ENCODE measurements at regions not wholly inside any gene's neighbourhood (a gene's known extent, or its start where the extent isn't known, plus 50 kb on each side); places are given as distances from the start of the nearest gene placed in this dataset.

DNA sequence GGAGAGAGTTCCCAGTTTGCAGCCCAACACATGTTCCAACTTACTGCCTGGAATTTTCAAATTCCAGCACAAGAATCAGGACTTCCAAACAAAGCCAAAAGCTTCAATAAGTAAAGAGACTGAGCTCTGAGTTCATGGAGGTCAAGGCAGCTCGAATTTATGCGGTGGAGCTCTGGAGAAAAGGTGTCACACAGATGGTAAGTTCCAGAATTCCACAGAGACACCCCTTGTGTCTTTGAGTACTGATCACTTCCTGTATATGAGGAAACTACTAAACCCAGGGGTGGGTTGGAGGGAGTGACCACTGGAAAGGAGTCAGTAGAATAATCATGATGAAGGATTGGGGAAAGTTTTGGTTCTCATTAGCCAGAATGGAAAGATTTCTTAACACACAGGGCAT is 118.5 kb upstream of the GUCY1A1 start:
- CTCF ChIA-PET = no interaction called here

GRCh38 chr4:155546451-155546850 is 120.2 kb upstream of the GUCY1A1 start:
- no peak for DNase-seq
- Mint-ChIP-seq H3K36me3 (no peaks in the 10 kb centered on the region), H3K27ac (no peak overlapping the region), H3K4me3 (no peak overlapping the region), H3K27me3 (no peaks in the 10 kb centered on the region), H3K4me1 (no peaks in the 10 kb centered on the region), H3K9me3 (no peaks in the 10 kb centered on the region)
- CTCF ChIA-PET = no interaction called here

More for the DNA sequence above, 118.5 kb upstream of the GUCY1A1 start:
- Mint-ChIP-seq H3K4me1 (no peaks in the 10 kb centered on the region), H3K27me3 (no peaks in the 10 kb centered on the region), H3K27ac (no peak overlapping the region), H3K9me3 (no peaks in the 10 kb centered on the region), H3K4me3 (no peak overlapping the region), H3K36me3 (no peaks in the 10 kb centered on the region)
- no peak for DNase-seq

- Mint-ChIP-seq H3K27me3 (no peaks in the 10 kb centered on the region), H3K36me3 (no peaks in the 10 kb centered on the region), H3K9me3 (no peaks in the 10 kb centered on the region), H3K4me1 (no peaks in the 10 kb centered on the region), H3K4me3 (no peak overlapping the region), H3K27ac (no peak overlapping the region)
- CTCF ChIA-PET = no interaction called here
- no peak for DNase-seq
Measured at GRCh38 chr4:155545456-155545855, 121.2 kb upstream of the GUCY1A1 start.

DNA sequence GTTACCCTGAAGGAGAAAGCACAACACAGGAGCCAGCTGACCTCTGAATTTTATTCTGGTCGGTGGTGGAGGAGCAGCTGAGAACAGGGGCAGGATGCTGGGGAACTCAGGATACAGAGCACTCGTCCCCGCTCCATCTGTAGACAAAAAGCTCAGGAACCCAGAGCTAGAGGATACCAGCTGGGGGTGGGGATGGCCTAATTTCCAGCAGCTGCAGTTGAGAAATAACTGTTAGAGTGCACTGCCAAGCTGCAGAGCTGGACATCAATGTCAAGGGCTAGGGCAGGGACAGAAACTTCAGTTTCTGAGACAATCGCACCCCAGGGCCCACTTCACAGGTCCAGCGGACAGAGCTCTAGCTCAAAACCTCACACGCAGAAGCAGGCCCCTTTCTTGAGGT is 122.1 kb upstream of the GUCY1A1 start:
- Mint-ChIP-seq H3K36me3 (no peaks in the 10 kb centered on the region), H3K27me3 (no peaks in the 10 kb centered on the region), H3K4me3 (no peak overlapping the region), H3K27ac (no peak overlapping the region), H3K4me1 (no peaks in the 10 kb centered on the region), H3K9me3 (no peaks in the 10 kb centered on the region)
- CTCF ChIA-PET = no interaction called here
- DNase-seq = no peak

DNA sequence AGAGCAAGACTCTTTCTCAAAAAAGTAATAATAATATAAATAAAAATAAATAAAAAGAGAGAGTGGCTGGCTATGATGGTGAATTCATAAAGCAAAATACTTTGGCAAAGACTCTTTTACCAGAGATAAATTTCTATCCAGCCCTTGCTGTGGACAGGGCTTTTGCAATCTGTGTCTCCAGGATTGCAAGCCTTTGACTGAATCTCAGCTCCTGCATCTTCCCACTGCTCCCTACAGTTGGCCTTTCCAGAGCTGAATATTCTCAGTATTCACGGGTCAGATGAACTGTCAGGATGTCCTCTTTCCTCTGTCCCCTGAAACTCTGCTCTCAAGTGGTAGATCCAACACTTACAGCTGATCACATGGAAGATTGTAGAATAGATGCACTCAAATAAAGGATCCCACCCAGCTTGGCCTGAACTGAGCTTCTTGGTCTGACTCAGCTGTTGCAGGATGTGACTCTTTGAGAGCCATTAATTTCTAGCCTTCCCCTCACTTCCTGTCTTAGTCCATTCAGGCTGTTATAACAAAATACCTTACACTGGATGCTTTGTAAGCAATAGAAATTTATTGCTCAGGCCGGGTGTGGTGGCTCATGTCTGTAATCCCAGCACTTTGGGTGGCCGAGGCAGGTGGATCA is 123.4 kb upstream of the GUCY1A1 start:
- Mint-ChIP-seq H3K9me3 (no peaks in the 10 kb centered on the region), H3K4me1 (no peaks in the 10 kb centered on the region), H3K27me3 (no peaks in the 10 kb centered on the region), H3K27ac (no peak overlapping the region), H3K36me3 (no peaks in the 10 kb centered on the region), H3K4me3 (no peak overlapping the region)
- DNase-seq = no peak
- CTCF ChIA-PET = no interaction called here

GRCh38 chr4:155542415-155542814 is 124.2 kb upstream of the GUCY1A1 start:
- Mint-ChIP-seq H3K36me3 (no peaks in the 10 kb centered on the region), H3K9me3 (no peaks in the 10 kb centered on the region), H3K27me3 (no peaks in the 10 kb centered on the region), H3K4me1 (no peaks in the 10 kb centered on the region), H3K4me3 (no peak overlapping the region), H3K27ac (no peak overlapping the region)
- DNase-seq = no peak
- CTCF ChIA-PET = interaction anchor here (0.6 kb wide), 1 partner anchor 95 kb away, joined by 3 read pairs; no protein-coding TSS in a partner anchor

- Mint-ChIP-seq H3K36me3 (no peaks in the 10 kb centered on the region), H3K27ac (no peak overlapping the region), H3K4me1 (no peaks in the 10 kb centered on the region), H3K27me3 (no peaks in the 10 kb centered on the region), H3K9me3 (no peaks in the 10 kb centered on the region), H3K4me3 (no peak overlapping the region)
- CTCF ChIA-PET = no interaction called here
- DNase-seq = no peak
Measured at GRCh38 chr4:155541716-155542115, 124.9 kb upstream of the GUCY1A1 start.

- Mint-ChIP-seq H3K9me3 (no peaks in the 10 kb centered on the region), H3K27me3 (no peaks in the 10 kb centered on the region), H3K27ac (no peak overlapping the region), H3K36me3 (no peaks in the 10 kb centered on the region), H3K4me1 (no peaks in the 10 kb centered on the region), H3K4me3 (no peak overlapping the region)
- DNase-seq = no peak
- CTCF ChIA-PET = no interaction called here
Measured at GRCh38 chr4:155540698-155541097, 126.0 kb upstream of the GUCY1A1 start.

DNA sequence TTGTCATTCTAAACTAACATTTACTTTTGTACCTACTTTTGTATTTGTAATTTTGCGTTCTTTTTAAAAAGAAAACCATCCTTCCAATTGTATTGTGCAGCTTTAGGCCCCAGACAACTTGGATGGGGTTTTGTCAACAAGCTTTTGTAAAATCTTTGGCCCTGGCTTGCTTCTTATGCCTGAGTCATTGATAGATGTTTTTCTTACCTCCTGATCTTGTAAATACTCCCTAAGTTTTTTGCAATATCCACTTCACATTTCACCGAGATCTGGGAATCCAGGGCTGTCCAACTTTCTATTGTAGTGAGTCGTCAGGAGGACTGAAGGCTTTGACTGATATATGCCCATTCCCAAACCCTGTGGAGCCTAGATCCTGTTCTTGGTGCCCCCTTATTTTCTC is 126.9 kb upstream of the GUCY1A1 start:
- Mint-ChIP-seq H3K4me3 (no peak overlapping the region), H3K9me3 (no peaks in the 10 kb centered on the region), H3K4me1 (no peaks in the 10 kb centered on the region), H3K27me3 (no peaks in the 10 kb centered on the region), H3K27ac (no peak overlapping the region), H3K36me3 (no peaks in the 10 kb centered on the region)
- no peak for DNase-seq
- CTCF ChIA-PET = no interaction called here

DNA sequence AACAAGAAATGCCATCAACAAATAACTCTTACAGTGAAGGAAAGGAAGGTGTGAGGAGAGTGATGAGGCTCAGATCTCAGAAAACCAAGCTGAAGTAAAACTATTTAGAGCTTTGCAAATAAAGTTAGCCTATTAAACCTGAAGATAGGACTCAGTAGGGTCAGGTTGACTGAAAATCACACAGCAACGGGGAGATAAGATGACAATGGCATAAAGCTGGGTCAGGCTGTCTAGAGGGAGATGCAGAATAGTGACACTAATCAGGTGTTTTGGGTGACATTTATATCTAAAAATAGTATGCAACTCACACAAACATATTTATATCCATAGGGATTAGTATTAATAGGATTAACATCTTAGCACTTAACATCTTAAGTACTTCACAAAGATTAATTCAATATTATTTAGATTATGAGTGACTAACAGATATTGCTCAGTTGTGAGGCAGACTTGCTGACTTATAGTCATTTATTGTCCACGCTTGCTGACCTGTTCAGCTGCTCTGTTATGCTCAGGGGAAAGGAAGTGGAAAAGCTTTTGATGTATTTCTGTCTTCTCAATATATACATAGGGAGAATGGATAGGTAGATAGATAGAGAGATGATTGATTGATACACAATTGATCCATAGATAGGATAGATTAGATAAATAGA is 130.7 kb upstream of the GUCY1A1 start:
- no peaks in the 10 kb centered on the region for H3K36me3 Mint-ChIP-seq
- DNase-seq = no peak
- no peaks in the 10 kb centered on the region for H3K27me3 Mint-ChIP-seq
- H3K4me1 Mint-ChIP-seq = no peaks in the 10 kb centered on the region
- no peaks in the 10 kb centered on the region for H3K9me3 Mint-ChIP-seq
- H3K4me3 Mint-ChIP-seq = no peak overlapping the region
- no peak overlapping the region for H3K27ac Mint-ChIP-seq
- CTCF ChIA-PET = no interaction called here

DNA sequence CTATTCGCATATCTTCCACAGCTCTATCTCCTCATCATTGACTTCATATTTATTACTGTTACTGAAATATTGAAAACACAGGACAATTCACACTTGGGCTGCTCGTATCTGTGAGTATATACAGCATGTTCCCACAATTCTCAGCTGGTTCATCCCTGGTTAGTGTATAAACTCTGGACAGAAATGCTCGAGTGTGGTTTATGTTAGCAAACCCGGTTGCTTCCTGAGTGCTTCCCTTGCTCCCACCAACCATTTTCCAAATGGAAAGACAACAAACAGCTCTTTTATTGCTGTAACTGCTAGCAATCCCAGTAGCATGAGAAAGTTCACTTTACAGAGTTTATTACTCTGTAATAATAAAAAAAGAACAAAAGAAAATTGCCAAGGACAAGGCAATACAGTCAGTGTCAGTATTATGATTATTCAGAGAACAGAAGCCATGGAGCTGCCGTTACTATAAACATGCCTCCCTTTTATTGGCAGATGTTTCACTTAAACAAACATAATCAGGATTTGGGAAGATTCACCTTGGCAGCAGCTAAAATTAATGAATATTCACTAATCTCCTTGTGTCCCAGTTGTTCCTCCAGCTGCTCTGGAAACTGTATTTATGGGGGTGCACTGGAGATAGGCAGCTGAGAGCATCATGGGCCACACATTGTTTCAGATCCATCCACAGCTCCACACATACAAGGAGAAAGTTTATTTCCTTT is 134.1 kb upstream of the GUCY1A1 start:
- H3K27ac Mint-ChIP-seq = no peak overlapping the region
- CTCF ChIA-PET = interaction anchor here (0.6 kb wide), 1 partner anchor 38 kb away, joined by 5 read pairs; no protein-coding TSS in a partner anchor
- DNase-seq = no peak
- H3K27me3 Mint-ChIP-seq = no peaks in the 10 kb centered on the region
- H3K4me3 Mint-ChIP-seq = no peak overlapping the region
- no peaks in the 10 kb centered on the region for H3K36me3 Mint-ChIP-seq
- H3K9me3 Mint-ChIP-seq = no peaks in the 10 kb centered on the region
- H3K4me1 Mint-ChIP-seq = no peaks in the 10 kb centered on the region

DNA sequence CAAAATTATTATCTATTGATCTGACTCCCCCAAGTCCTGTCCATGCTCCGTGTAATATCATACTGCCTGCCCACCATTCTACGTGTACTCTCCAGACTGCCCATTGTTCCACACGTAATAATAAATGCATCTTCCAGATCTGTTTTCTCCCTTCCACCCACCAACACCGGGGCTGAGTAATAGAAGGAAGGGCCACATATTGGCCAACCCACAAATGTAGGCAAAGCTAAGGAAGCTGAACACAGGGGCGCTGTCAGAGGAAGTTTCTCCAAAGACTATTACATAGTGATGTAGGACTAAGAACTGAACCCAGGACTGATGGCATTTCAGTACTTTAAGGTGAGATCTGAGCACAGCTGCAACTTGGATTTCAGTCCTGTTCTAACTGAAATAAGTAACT is 135.8 kb upstream of the GUCY1A1 start:
- Mint-ChIP-seq H3K27ac (no peak overlapping the region), H3K27me3 (no peaks in the 10 kb centered on the region), H3K4me1 (no peaks in the 10 kb centered on the region), H3K9me3 (no peaks in the 10 kb centered on the region), H3K4me3 (no peak overlapping the region), H3K36me3 (no peaks in the 10 kb centered on the region)
- no peak for DNase-seq
- CTCF ChIA-PET = interaction anchor here (0.8 kb wide), 1 partner anchor 256 kb away, joined by 3 read pairs; no protein-coding TSS in a partner anchor

- H3K36me3 Mint-ChIP-seq = no peaks in the 10 kb centered on the region
- no peak for DNase-seq
- H3K27me3 Mint-ChIP-seq = no peaks in the 10 kb centered on the region
- H3K4me1 Mint-ChIP-seq = no peaks in the 10 kb centered on the region
- CTCF ChIA-PET = no interaction called here
- no peaks in the 10 kb centered on the region for H3K9me3 Mint-ChIP-seq
- no peak overlapping the region for H3K4me3 Mint-ChIP-seq
- no peak overlapping the region for H3K27ac Mint-ChIP-seq
Measured at GRCh38 chr4:155530290-155530689, 136.4 kb upstream of the GUCY1A1 start.

DNA sequence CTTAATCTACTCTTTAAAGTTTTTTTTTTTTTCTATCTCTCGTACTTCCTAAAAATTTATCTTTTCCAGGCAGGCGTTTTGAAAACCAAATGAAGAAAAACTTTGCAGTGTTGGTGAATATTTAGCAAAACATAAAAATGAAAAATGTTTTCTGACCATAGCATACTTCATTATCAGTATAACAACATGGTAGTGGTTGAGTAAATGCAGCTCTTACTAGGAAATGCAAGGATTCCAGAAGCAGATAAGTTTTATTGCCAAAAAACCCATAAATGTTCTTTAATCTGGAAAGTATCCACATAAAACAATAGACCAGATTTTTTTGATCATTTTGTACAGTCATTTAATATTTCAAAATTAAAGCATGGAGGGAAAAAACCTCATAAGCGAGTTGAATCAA is 136.9 kb upstream of the GUCY1A1 start:
- no peak for DNase-seq
- H3K4me3 Mint-ChIP-seq = no peak overlapping the region
- H3K36me3 Mint-ChIP-seq = no peaks in the 10 kb centered on the region
- CTCF ChIA-PET = interaction anchor here (1.1 to 1.3 kb wide), 2 partner anchors 80 to 257 kb away, joined by 3 to 7 read pairs; no protein-coding TSS in a partner anchor
- H3K27ac Mint-ChIP-seq = no peak overlapping the region
- no peaks in the 10 kb centered on the region for H3K27me3 Mint-ChIP-seq
- no peaks in the 10 kb centered on the region for H3K9me3 Mint-ChIP-seq
- no peaks in the 10 kb centered on the region for H3K4me1 Mint-ChIP-seq

GRCh38 chr4:155529272-155529671 is 137.4 kb upstream of the GUCY1A1 start:
- H3K4me3 Mint-ChIP-seq = no peak overlapping the region
- no peak overlapping the region for H3K27ac Mint-ChIP-seq
- H3K4me1 Mint-ChIP-seq = no peaks in the 10 kb centered on the region
- no peaks in the 10 kb centered on the region for H3K36me3 Mint-ChIP-seq
- DNase-seq = no peak
- H3K27me3 Mint-ChIP-seq = no peaks in the 10 kb centered on the region
- no peaks in the 10 kb centered on the region for H3K9me3 Mint-ChIP-seq
- CTCF ChIA-PET = interaction anchor here (1.1 to 1.3 kb wide), 2 partner anchors 81 to 258 kb away, joined by 3 to 7 read pairs; no protein-coding TSS in a partner anchor

Measured in activated naive CD4-positive, alpha-beta T cell treated with anti-CD3 and anti-CD28 coated beads, Interleukin-2, amount 10 ng/mL, durations not matched to agents 7 days and 5 days (primary cell).